Endothelial cell of umbilical vein (primary cell): ENCODE measurements at regions not wholly inside any gene's neighbourhood (a gene's known extent, or its start where the extent isn't known, plus 50 kb on each side); places are given as distances from the start of the nearest gene placed in this dataset.

Experiments used
- BruUV-seq: library from RNA; stranded (reverse); fragments of 400-500 nt; replicated peaks from 2 replicates; lab custom pipeline; 2021; lab: Mats Ljungman, UMichigan
- CTCF ChIA-PET: fragments of 300-600, 350-600 bp; sonication (Branson Sonifier 250); formaldehyde crosslinking; loops from one replicate; lab custom pipeline; 2021; ENCODE audit warnings: antibody characterized with exemption, inconsistent platforms; lab: Charles Lee
- POLR2A ChIA-PET: fragments of 300-600, 350-600 bp; sonication (Branson Sonifier 250); formaldehyde crosslinking; loops from one replicate; lab custom pipeline; 2021; ENCODE audit warnings: antibody characterized with exemption, inconsistent platforms; lab: Charles Lee
- DNase-seq: peaks from one replicate; pipeline ENCODE4 v3.0.0-alpha.2; 2011; ENCODE audit warnings: low read depth, low spot score
- FAIRE-seq: peaks from 2 replicates; lab custom pipeline; 2011; peaks lifted over from hg19 to GRCh38; lab: Jason Lieb, UNC
- H2AFZ ChIP-seq: 2 replicates; pipeline ENCODE4 v1.6.0; 2012; ENCODE audit warnings: low read depth, low read length, control low read depth, inconsistent platforms
- H3K27ac ChIP-seq: 2 replicates; pipeline ENCODE4 v1.5.1; 2011; ENCODE audit warnings: low read depth, mild to moderate bottlenecking, control low read depth, low read length, moderate library complexity; ENCODE audit not compliant: insufficient read depth
- H3K27me3 ChIP-seq, 2 experiments: 2 replicates each; pipeline versions ENCODE4 v1.6.0 to v1.6.1; 2011; ENCODE audit warnings: low read length in 2 of 2, mixed read lengths in 1 of 2; ENCODE audit not compliant: control insufficient read depth in 2 of 2, insufficient read depth in 2 of 2
- H3K36me3 ChIP-seq, 2 experiments: 2 replicates in 1 of 2; 3 replicates in 1 of 2; pipeline ENCODE4 v1.5.1; 2011; ENCODE audit warnings: low read length in 2 of 2, mild to moderate bottlenecking in 1 of 2, moderate library complexity in 1 of 2; ENCODE audit not compliant: control insufficient read depth in 2 of 2, insufficient read depth in 2 of 2; ENCODE audit errors: extremely low read depth in 1 of 2
- H3K4me1 ChIP-seq: 3 replicates; pipeline ENCODE4 v1.5.1; 2011; ENCODE audit warnings: mild to moderate bottlenecking, low read length; ENCODE audit not compliant: control insufficient read depth, insufficient read depth; ENCODE audit errors: extremely low read depth
- H3K4me2 ChIP-seq: 2 replicates; pipeline ENCODE4 v1.6.1; 2011; ENCODE audit warnings: low read length, control low read depth, mixed read lengths; ENCODE audit not compliant: insufficient read depth
- H3K4me3 ChIP-seq, 3 experiments: fragments of 200-600 bp in 1 of 3; sonication (generic), shearing (Covaris generic) in 1 of 3; replicated peaks in 1 of 3; 2 replicates each; pipeline ENCODE4 v1.5.1; 2011 to 2016; ENCODE audit warnings: control low read depth in 3 of 3, low read length in 3 of 3, mild to moderate bottlenecking in 2 of 3, inconsistent platforms in 1 of 3, low read depth in 1 of 3, moderate library complexity in 1 of 3; ENCODE audit not compliant: insufficient read depth in 1 of 3
- H3K79me2 ChIP-seq: 2 replicates; pipeline ENCODE4 v1.6.0; 2012; ENCODE audit warnings: low read length, inconsistent platforms; ENCODE audit not compliant: control insufficient read depth, insufficient read depth
- H3K9ac ChIP-seq: replicated peaks from 2 replicates; pipeline ENCODE3; 2011; ENCODE audit warnings: low read length, control low read depth; ENCODE audit not compliant: insufficient read depth; ENCODE audit errors: extremely low read depth
- H3K9me1 ChIP-seq: replicated peaks from 3 replicates; pipeline ENCODE4 v1.6.0; 2011; ENCODE audit warnings: mild to moderate bottlenecking, low read length; ENCODE audit not compliant: control insufficient read depth, insufficient read depth; ENCODE audit errors: extremely low read depth
- H3K9me3 ChIP-seq: replicated peaks from 2 replicates; pipeline ENCODE4 v1.5.1; 2012; ENCODE audit warnings: low read length, inconsistent platforms; ENCODE audit not compliant: control insufficient read depth, insufficient read depth
- H4K20me1 ChIP-seq: replicated peaks from 2 replicates; pipeline ENCODE3; 2011; ENCODE audit warnings: mild to moderate bottlenecking, low read length; ENCODE audit not compliant: control insufficient read depth, insufficient read depth; ENCODE audit errors: extremely low read depth
- EZH2 ChIP-seq: IDR thresholded peaks from 2 replicates; pipeline ENCODE4 v1.6.1; 2012; ENCODE audit warnings: borderline replicate concordance, low read depth, mild to moderate bottlenecking, moderate library complexity, low read length, inconsistent platforms; ENCODE audit not compliant: severe bottlenecking
- FOS ChIP-seq: IDR thresholded peaks from 2 replicates; pipeline ENCODE4 v1.6.1; 2011; ENCODE audit warnings: mild to moderate bottlenecking, low read length, moderate library complexity, borderline replicate concordance; ENCODE audit not compliant: insufficient read depth
- GATA2 ChIP-seq: IDR thresholded peaks from 2 replicates; pipeline ENCODE4 v1.7.0; 2011; ENCODE audit warnings: low read depth, mild to moderate bottlenecking, moderate library complexity, mixed read lengths, low read length; ENCODE audit not compliant: insufficient read length, insufficient read depth
- JUN ChIP-seq: IDR thresholded peaks from 2 replicates; pipeline ENCODE4 v1.6.1; 2011; ENCODE audit warnings: borderline replicate concordance, low read depth; ENCODE audit not compliant: insufficient read length, insufficient read depth
- MYC ChIP-seq: IDR thresholded peaks from one replicate; pipeline ENCODE4 v1.6.1; 2011; ENCODE audit warnings: mild to moderate bottlenecking, low read depth, low read length
- POLR2A ChIP-seq: IDR thresholded peaks from 2 replicates; pipeline ENCODE4 v1.6.1; 2012; ENCODE audit warnings: low read depth, mild to moderate bottlenecking, control low read depth, low read length
- POLR2AphosphoS5 ChIP-seq: IDR thresholded peaks from 2 replicates; pipeline ENCODE4 v1.6.1; 2012; ENCODE audit warnings: low read depth, mild to moderate bottlenecking, control low read depth, low read length, moderate library complexity; ENCODE audit not compliant: insufficient read depth
- dilution Hi-C: fragments of 300-500 bp; cut with MboI; formaldehyde crosslinking; loops from one replicate; pipeline ENCODE4 v1.15.0; 2019; ENCODE audit warnings: low sequenced_read_pairs; ENCODE audit not compliant: extremely low pct_ligation_motif_present
- intact Hi-C: fragments of 100-400 bp; cut with micrococcal nuclease; formaldehyde crosslinking; loops from one replicate; pipeline ENCODE4 v1.10.0; 2022
- TF ChIP-seq, protein P1 (sequence below): IDR thresholded peaks from 2 replicates; pipeline ENCODE4 v1.6.1; 2011; ENCODE audit not compliant: insufficient read depth, insufficient read length
- TF ChIP-seq, protein P2 (sequence below), 2 donors: IDR thresholded peaks; 1 replicate in 1 of 2; 2 replicates in 1 of 2; pipeline ENCODE4 v1.5.1; 2011; ENCODE audit warnings: low read length in 2 of 2, mild to moderate bottlenecking in 2 of 2, moderate library complexity in 2 of 2, control low read depth in 1 of 2, inconsistent platforms in 1 of 2, low read depth in 1 of 2; ENCODE audit not compliant: insufficient read depth in 1 of 2; ENCODE audit errors: extremely low read depth in 1 of 2

DNA sequence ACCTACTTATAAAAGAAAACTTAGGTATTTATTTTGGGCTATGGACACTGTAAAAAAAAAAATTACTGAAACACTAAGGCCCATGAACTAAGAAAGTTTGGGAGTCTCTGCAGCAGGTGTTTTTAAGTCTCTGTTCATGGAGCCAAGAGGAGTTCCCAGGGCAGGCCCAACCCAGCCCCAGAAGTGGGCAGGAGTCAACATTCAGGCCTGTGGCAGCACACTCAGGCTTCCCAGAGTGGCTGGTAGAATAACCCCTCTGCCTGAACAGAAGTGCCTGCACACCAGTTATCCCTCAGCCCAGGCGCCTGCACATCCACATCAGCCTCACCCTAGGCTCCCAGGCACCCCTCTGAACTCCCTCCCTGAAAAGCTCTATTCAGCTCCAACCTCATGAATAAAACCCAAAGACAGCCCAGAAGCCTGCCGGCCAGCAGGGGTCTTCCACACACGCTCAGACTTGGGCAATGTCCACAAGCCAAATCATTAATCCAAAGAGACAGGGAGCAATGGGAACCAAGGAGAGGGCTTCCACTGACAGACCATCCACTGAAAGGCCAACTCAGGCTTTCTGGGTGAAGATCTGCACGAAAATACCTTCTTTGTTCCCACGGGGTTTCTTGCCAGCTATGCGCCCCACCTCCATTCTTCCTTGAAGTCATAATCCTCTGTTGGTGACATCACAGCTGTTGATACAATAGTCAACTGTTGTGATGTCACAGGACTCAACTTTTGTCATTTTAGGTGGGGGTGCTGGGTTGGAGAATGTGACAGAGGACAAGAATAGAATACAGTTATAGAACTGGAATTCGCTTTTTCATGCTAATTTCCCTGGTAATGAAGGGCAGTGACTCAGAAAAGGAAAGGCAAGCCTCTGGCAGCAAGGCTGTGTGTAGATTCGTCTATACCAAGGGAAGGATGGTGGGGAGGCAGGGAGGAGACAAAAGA lies 83.7 kb downstream of the RPL27A start:
- POLR2A ChIA-PET, result no interaction called here
- intact Hi-C loops (no loop called here), dilution Hi-C loops (no loop called here)
- FAIRE-seq, result no peak
- H3K4me1 ChIP-seq, result peaks cover 18% of the 10 kb centered on the region
- BruUV-seq, result no TSS peak
- DNase-seq, result no peak
- H3K9me3 ChIP-seq, result no peaks in the 10 kb centered on the region
- H3K4me2 ChIP-seq, result no peak overlapping the region
- H3K27me3 ChIP-seq, result no peaks in the 10 kb centered on the region
- H3K4me3 ChIP-seq, result no peak overlapping the region
- CTCF ChIA-PET, result no interaction called here
- H3K9ac ChIP-seq, result no peak overlapping the region
- no peaks in the 10 kb centered on the region for H3K9me1 ChIP-seq
- H3K36me3 ChIP-seq, result no peaks in the 10 kb centered on the region
- no peak for TF ChIP-seq POLR2AphosphoS5
- TF ChIP-seq POLR2A, result no peak
- TF ChIP-seq, protein P1, sequence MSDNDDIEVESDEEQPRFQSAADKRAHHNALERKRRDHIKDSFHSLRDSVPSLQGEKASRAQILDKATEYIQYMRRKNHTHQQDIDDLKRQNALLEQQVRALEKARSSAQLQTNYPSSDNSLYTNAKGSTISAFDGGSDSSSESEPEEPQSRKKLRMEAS, result no peak
- no peak for TF ChIP-seq EZH2
- TF ChIP-seq FOS, result no peak
- TF ChIP-seq MYC, result no peak
- no peak for TF ChIP-seq JUN
- TF ChIP-seq GATA2, result no peak
- TF ChIP-seq, protein P2, sequence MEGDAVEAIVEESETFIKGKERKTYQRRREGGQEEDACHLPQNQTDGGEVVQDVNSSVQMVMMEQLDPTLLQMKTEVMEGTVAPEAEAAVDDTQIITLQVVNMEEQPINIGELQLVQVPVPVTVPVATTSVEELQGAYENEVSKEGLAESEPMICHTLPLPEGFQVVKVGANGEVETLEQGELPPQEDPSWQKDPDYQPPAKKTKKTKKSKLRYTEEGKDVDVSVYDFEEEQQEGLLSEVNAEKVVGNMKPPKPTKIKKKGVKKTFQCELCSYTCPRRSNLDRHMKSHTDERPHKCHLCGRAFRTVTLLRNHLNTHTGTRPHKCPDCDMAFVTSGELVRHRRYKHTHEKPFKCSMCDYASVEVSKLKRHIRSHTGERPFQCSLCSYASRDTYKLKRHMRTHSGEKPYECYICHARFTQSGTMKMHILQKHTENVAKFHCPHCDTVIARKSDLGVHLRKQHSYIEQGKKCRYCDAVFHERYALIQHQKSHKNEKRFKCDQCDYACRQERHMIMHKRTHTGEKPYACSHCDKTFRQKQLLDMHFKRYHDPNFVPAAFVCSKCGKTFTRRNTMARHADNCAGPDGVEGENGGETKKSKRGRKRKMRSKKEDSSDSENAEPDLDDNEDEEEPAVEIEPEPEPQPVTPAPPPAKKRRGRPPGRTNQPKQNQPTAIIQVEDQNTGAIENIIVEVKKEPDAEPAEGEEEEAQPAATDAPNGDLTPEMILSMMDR (IDR thresholded peaks at IDR 0.05; ENCODE audit: extremely low read depth in 1 of 2, insufficient read depth in 1 of 2, low read depth in 1 of 2, low read length in 2 of 2), result no peak
- H3K27ac ChIP-seq, result no peak overlapping the region
- H2AFZ ChIP-seq, result no peak overlapping the region
- no peaks in the 10 kb centered on the region for H4K20me1 ChIP-seq
- H3K79me2 ChIP-seq, result no peaks in the 10 kb centered on the region
